B cell (primary cell): ENCODE measurements at regions not wholly inside any gene's neighbourhood (a gene's known extent, or its start where the extent isn't known, plus 50 kb on each side); places are given as distances from the start of the nearest gene placed in this dataset.

Experiments used
- ATAC-seq: fragments of 200-7000 bp; cut with Tn5 transposase; one replicate; pipeline ENCODE4 v1.10.0; 2021; ENCODE audit warnings: low read depth, mild to moderate bottlenecking, moderate number of reproducible peaks, moderate library complexity
- CTCF ChIA-PET: fragments of 350-600 bp; sonication (Branson Sonifier 250); formaldehyde crosslinking; loops from one replicate; lab custom pipeline; 2021; ENCODE audit warnings: antibody characterized with exemption, inconsistent platforms; lab: Charles Lee
- POLR2A ChIA-PET: fragments of 350-600 bp; sonication (Branson Sonifier 250); formaldehyde crosslinking; loops from one replicate; lab custom pipeline; 2021; ENCODE audit warnings: antibody characterized with exemption; lab: Charles Lee
- DNase-seq: peaks from one replicate; pipeline ENCODE4 v3.0.0; 2013
- H2AFZ ChIP-seq: 2 replicates; pipeline ENCODE4 v1.6.1; 2012; ENCODE audit warnings: mild to moderate bottlenecking, low read depth, low read length; ENCODE audit not compliant: insufficient read depth, poor library complexity, severe bottlenecking
- H3K27ac ChIP-seq, 2 donors: 1 replicate in 1 of 2; 2 replicates in 1 of 2; pipeline ENCODE4 v1.5.1; 2012 to 2013; ENCODE audit warnings: low read length in 2 of 2, mild to moderate bottlenecking in 2 of 2, moderate library complexity in 1 of 2
- H3K27me3 ChIP-seq, 4 experiments: fragments of 200-600 bp in 1 of 4; sonication (generic) in 1 of 4; replicated peaks in 1 of 4; 1 replicate in 2 of 4; 2 replicates in 2 of 4; pipeline versions ENCODE4 v1.6.1 to v1.7.0; 2013 to 2016; ENCODE audit warnings: low read length in 3 of 4, mild to moderate bottlenecking in 2 of 4, mixed read lengths in 1 of 4, moderate library complexity in 1 of 4; ENCODE audit not compliant: insufficient read depth in 4 of 4, control insufficient read depth in 3 of 4; ENCODE audit errors: control extremely low read depth in 1 of 4
- H3K36me3 ChIP-seq, 2 experiments: replicated peaks in 1 of 2; 1 replicate in 1 of 2; 2 replicates in 1 of 2; pipeline versions ENCODE4 v1.6.1 to v1.7.1; 2013; ENCODE audit warnings: low read length in 1 of 2; ENCODE audit not compliant: insufficient read depth in 2 of 2, control insufficient read depth in 1 of 2; ENCODE audit errors: control extremely low read depth in 1 of 2, extremely low read depth in 1 of 2
- H3K4me1 ChIP-seq, 2 donors: fragments of 200-600 bp in 1 of 2; sonication (generic) in 1 of 2; 1 replicate in 1 of 2; 2 replicates in 1 of 2; pipeline versions ENCODE4 v1.5.1 to v1.6.1; 2013 to 2017; ENCODE audit warnings: low read length in 2 of 2; ENCODE audit not compliant: control insufficient read depth in 2 of 2, insufficient read depth in 2 of 2
- H3K4me2 ChIP-seq: replicated peaks from 2 replicates; pipeline ENCODE3; 2012; ENCODE audit warnings: mild to moderate bottlenecking, low read depth, low read length; ENCODE audit not compliant: poor library complexity, severe bottlenecking
- H3K4me3 ChIP-seq, 5 experiments: fragments of 200-600 bp in 1 of 5; sonication (generic) in 1 of 5; 1 replicate in 3 of 5; 2 replicates in 2 of 5; pipeline versions ENCODE4 v1.5.1 to v1.7.0; 2011 to 2016; ENCODE audit warnings: low read length in 4 of 5, mild to moderate bottlenecking in 4 of 5, low read depth in 2 of 5, control low read depth in 1 of 5, moderate library complexity in 1 of 5; ENCODE audit not compliant: insufficient read depth in 1 of 5; ENCODE audit errors: control extremely low read depth in 1 of 5, extremely low read depth in 1 of 5
- H3K79me2 ChIP-seq: fragments of 200-600 bp; sonication (generic); one replicate; pipeline ENCODE4 v1.6.0; 2016; ENCODE audit warnings: low read length; ENCODE audit not compliant: control insufficient read depth, insufficient read depth
- H3K9ac ChIP-seq: fragments of 200-600 bp; sonication (generic); 2 replicates; pipeline ENCODE4 v1.6.1; 2017; ENCODE audit warnings: mild to moderate bottlenecking, low read length, moderate library complexity
- H3K9me3 ChIP-seq, 3 donors: one replicate each; pipeline versions ENCODE4 v1.6.1 to v1.7.1; 2013; ENCODE audit warnings: low read length in 2 of 3; ENCODE audit not compliant: control insufficient read depth in 2 of 3, insufficient read depth in 1 of 3; ENCODE audit errors: control extremely low read depth in 1 of 3
- H4K20me1 ChIP-seq: 2 replicates; pipeline ENCODE4 v1.6.0; 2012; ENCODE audit warnings: mild to moderate bottlenecking, low read length; ENCODE audit not compliant: insufficient read depth, control insufficient read depth, poor library complexity, severe bottlenecking
- H3K27ac Mint-ChIP-seq: one replicate; pipeline ENCODE4 v1.8.0; 2021; ENCODE audit warnings: mixed read lengths
- H3K27me3 Mint-ChIP-seq: one replicate; pipeline ENCODE4 v1.8.0; 2021; ENCODE audit warnings: mixed read lengths
- H3K4me1 Mint-ChIP-seq: one replicate; pipeline ENCODE4 v1.8.0; 2021; ENCODE audit warnings: mixed read lengths
- H3K4me3 Mint-ChIP-seq: one replicate; pipeline ENCODE4 v1.8.0; 2021; ENCODE audit warnings: mixed read lengths
- H3K9me3 Mint-ChIP-seq: one replicate; pipeline ENCODE4 v1.8.0; 2022; ENCODE audit warnings: mixed read lengths; ENCODE audit not compliant: insufficient read depth
- CTCF ChIP-seq: fragments of 200-600 bp; IDR thresholded peaks from one replicate; pipeline ENCODE4 v1.8.0; 2022; ENCODE audit warnings: antibody characterized with exemption, mild to moderate bottlenecking
- EZH2 ChIP-seq: IDR thresholded peaks from 2 replicates; pipeline ENCODE4 v1.6.1; 2012; ENCODE audit warnings: borderline replicate concordance, low read depth, mild to moderate bottlenecking, moderate library complexity, low read length; ENCODE audit not compliant: insufficient read depth, poor library complexity, severe bottlenecking
- WGBS: methylation state at CpG from one replicate; pipeline ENCODE4 v1.1.5; 2013; ENCODE audit warnings: missing lambda C conversion rate; ENCODE audit not compliant: insufficient coverage; 5-methylcytosine and 5-hydroxymethylcytosine counted together
- intact Hi-C: fragments of 100-400 bp; cut with micrococcal nuclease; formaldehyde crosslinking; loops from one replicate; pipeline ENCODE4 v1.10.0; 2022

GRCh38 chr4:162684371-162684700 is 482.4 kb downstream of the NAF1 start:
- Histone ChIP-seq H3K79me2 (no peaks in the 10 kb centered on the region), H3K9me3 (no peaks in the 10 kb centered on the region), H3K4me1 (no peaks in the 10 kb centered on the region), H3K36me3 (no peaks in the 10 kb centered on the region), H3K9ac (no peak overlapping the region), H3K4me3 (no peak overlapping the region), H3K4me2 (no peak overlapping the region), H4K20me1 (no peaks in the 10 kb centered on the region), H3K27ac (no peak overlapping the region), H3K27me3 (no peaks in the 10 kb centered on the region), H2AFZ (no peak overlapping the region)
- POLR2A ChIA-PET, result no interaction called here
- no peak for ATAC-seq
- H3K27me3 Mint-ChIP-seq, result no peaks in the 10 kb centered on the region
- no peak for DNase-seq
- peaks cover 2% of the 10 kb centered on the region for H3K9me3 Mint-ChIP-seq
- no peak overlapping the region for H3K27ac Mint-ChIP-seq
- CTCF ChIA-PET, result interaction anchor here (0.7 kb wide), 1 partner anchor 262 kb away, joined by 3 read pairs; no protein-coding TSS in a partner anchor
- no peak for TF ChIP-seq EZH2
- H3K4me1 Mint-ChIP-seq, result no peaks in the 10 kb centered on the region
- intact Hi-C loops, result no loop called here
- no peak overlapping the region for H3K4me3 Mint-ChIP-seq

GRCh38 chr4:162683659-162684370 is 482.9 kb downstream of the NAF1 start:
- Histone ChIP-seq H3K4me3 (no peak overlapping the region), H3K9me3 (no peaks in the 10 kb centered on the region), H3K4me2 (no peak overlapping the region), H3K4me1 (no peaks in the 10 kb centered on the region), H2AFZ (no peak overlapping the region), H4K20me1 (no peaks in the 10 kb centered on the region), H3K27me3 (no peaks in the 10 kb centered on the region), H3K36me3 (no peaks in the 10 kb centered on the region), H3K9ac (no peak overlapping the region), H3K79me2 (no peaks in the 10 kb centered on the region), H3K27ac (no peak overlapping the region)
- no CpG with 5 or more reads among the region's 5 CpGs for WGBS
- intact Hi-C loops, result no loop called here
- ChIA-PET CTCF (interaction anchor here (0.7 kb wide), 1 partner anchor 261 kb away, joined by 3 read pairs; no protein-coding TSS in a partner anchor), POLR2A (no interaction called here)
- Mint-ChIP-seq H3K27me3 (no peaks in the 10 kb centered on the region), H3K27ac (no peak overlapping the region), H3K4me1 (no peaks in the 10 kb centered on the region), H3K9me3 (peaks cover 5% of the 10 kb centered on the region), H3K4me3 (no peak overlapping the region)
- no peak for DNase-seq
- ATAC-seq, result no peak
- TF ChIP-seq CTCF (no peak), EZH2 (no peak)
